Heart right ventricle (tissue), 16 donors: ENCODE measurements at regions not wholly inside any gene's neighbourhood (a gene's known extent, or its start where the extent isn't known, plus 50 kb on each side); places are given as distances from the start of the nearest gene placed in this dataset.
A peak's percentile ranks its signal among the peaks of the same experiment; 100 is the strongest.

Source experiments
- ATAC-seq, 8 donors: fragments of 200-7000 bp; cut with Tn5 transposase; one replicate each; pipeline ENCODE4 v1.9.1; 2020; ENCODE audit warnings: mild to moderate bottlenecking in 8 of 8, moderate library complexity in 8 of 8, moderate number of reproducible peaks in 1 of 8
- DNase-seq, 2 donors: peaks; one replicate each; pipeline ENCODE4 v3.0.0-alpha.2; 2020
- H3K27ac ChIP-seq, 10 donors: fragments of 200-600 bp; sonication (generic) in 2 of 10; one replicate each; pipeline versions ENCODE4 v1.5.0 to v1.8.0; 2020 to 2022; ENCODE audit warnings: mild to moderate bottlenecking in 3 of 10
- H3K27me3 ChIP-seq, 7 donors: fragments of 200-600 bp; one replicate each; pipeline ENCODE4 v1.8.0; 2021 to 2022; ENCODE audit warnings: mild to moderate bottlenecking in 2 of 7
- H3K36me3 ChIP-seq, 9 donors: fragments of 200-600 bp; sonication (generic) in 1 of 9; one replicate each; pipeline versions ENCODE4 v1.5.0 to v1.8.0; 2020 to 2022; ENCODE audit warnings: mild to moderate bottlenecking in 2 of 9
- H3K4me1 ChIP-seq, 9 donors: fragments of 200-600 bp; sonication (generic) in 1 of 9; one replicate each; pipeline versions ENCODE4 v1.5.0 to v1.8.0; 2020 to 2022; ENCODE audit warnings: mild to moderate bottlenecking in 4 of 9
- H3K4me3 ChIP-seq, 10 donors: fragments of 200-600 bp; sonication (generic) in 2 of 10; one replicate each; pipeline versions ENCODE4 v1.5.0 to v1.8.0; 2020 to 2022; ENCODE audit warnings: mild to moderate bottlenecking in 7 of 10, moderate library complexity in 2 of 10
- H3K9me3 ChIP-seq, 11 donors: fragments of 200-600 bp in 10 of 11; sonication (generic) in 2 of 11; one replicate each; pipeline versions ENCODE4 v1.5.0 to v1.8.0; 2013 to 2022; ENCODE audit warnings: mild to moderate bottlenecking in 2 of 11, control low read depth in 1 of 11, moderate library complexity in 1 of 11
- CTCF ChIP-seq, 9 donors: fragments of 200-600 bp; sonication (generic) in 2 of 9; IDR thresholded peaks; one replicate each; pipeline versions ENCODE4 v1.5.0 to v1.8.0; 2021 to 2022; ENCODE audit warnings: antibody characterized with exemption in 9 of 9, mild to moderate bottlenecking in 5 of 9, moderate library complexity in 1 of 9
- WGBS, 2 donors: extraction: QIAGEN DNeasy Blood & Tissue Kit; methylation state at CpG; one replicate each; pipeline ENCODE4 v1.1.7; 2013; ENCODE audit warnings: inconsistent platforms in 1 of 2; 5-methylcytosine and 5-hydroxymethylcytosine counted together
- intact Hi-C, 10 donors: fragments of 100-400 bp; cut with DNase I; formaldehyde crosslinking; loops; one replicate each; pipeline versions ENCODE4 v1.11.1 to v1.14.2; 2022
- donor health status: Arrhythmogenic right ventricular cardiomyopathy.
- donor health status: ischemic (EF 13 %, LVEDD 7.1; RV severe dilation, severe dysfunction).
- donor health status: healthy with polysubstance abuse.
- donor health status: DM: no; HTN: yes; CAD: no.
- donor health status: DM: no; HTN: no; CAD: no.
- donor health status: ischemic (EF 25% LVEDD 6.9; RV normal size, moderate dysfunction).
- donor health status: ischemic (EF 25% LVEDD 5.7; RV mildly dilated, moderate dysfunction).
- donor health status: healthy.
- donor health status: DM: yes; HTN: yes; CAD: no.
- donor health status: Ischemic cardiomyopathy.
- donor health status: ischemic (EF 35%, LVEDD 5.7; RV mildly dilated, moderate dysfunction).
- donor health status: nonischemic (EF 11% LVEDD 7.7; RV severe dilation, severe dysfunction).
- donor health status: DM: yes; HTN: yes; CAD: no.
- donor health status: PGD.
- donor health status: ischemic (EF 29% LVEDD 5.4; RV normal size, mild dysfunction).
- donor health status: nonischemic (EF 23%, LVEDD 6.1; RV moderate dilation, normal function).

- WGBS, 2 donors: 45 to 49% methylated on average over 2 of the region's 2 CpGs
- DNase-seq (no peak), ATAC-seq (peak in 3 of 8 donors; percentile 16 to 76 (median 24))
- no peak for TF ChIP-seq CTCF (IDR thresholded peaks at IDR 0.05)
- H3K36me3 ChIP-seq: no peaks in the 10 kb centered on the region
- intact Hi-C loops: no loop called here
- no peak overlapping the region for H3K4me3 ChIP-seq
- peak overlapping the region in 1 of 10 donors; percentile 41 for H3K27ac ChIP-seq
- H3K9me3 ChIP-seq: peaks cover 0 to 5% (median 0%) of the 10 kb centered on the region in 11 donors
- H3K4me1 ChIP-seq: peaks cover 0 to 7% (median 0%) of the 10 kb centered on the region in 9 donors
- no peaks in the 10 kb centered on the region for H3K27me3 ChIP-seq
These were observed 50.1 kb upstream of the GHITM start for GRCh38 chr10:84089162-84089561.
